ENCODE measurements at regions not wholly inside any gene's neighbourhood (a gene's known extent, or its start where the extent isn't known, plus 50 kb on each side); places are given as distances from the start of the nearest gene placed in this dataset.

DNA sequence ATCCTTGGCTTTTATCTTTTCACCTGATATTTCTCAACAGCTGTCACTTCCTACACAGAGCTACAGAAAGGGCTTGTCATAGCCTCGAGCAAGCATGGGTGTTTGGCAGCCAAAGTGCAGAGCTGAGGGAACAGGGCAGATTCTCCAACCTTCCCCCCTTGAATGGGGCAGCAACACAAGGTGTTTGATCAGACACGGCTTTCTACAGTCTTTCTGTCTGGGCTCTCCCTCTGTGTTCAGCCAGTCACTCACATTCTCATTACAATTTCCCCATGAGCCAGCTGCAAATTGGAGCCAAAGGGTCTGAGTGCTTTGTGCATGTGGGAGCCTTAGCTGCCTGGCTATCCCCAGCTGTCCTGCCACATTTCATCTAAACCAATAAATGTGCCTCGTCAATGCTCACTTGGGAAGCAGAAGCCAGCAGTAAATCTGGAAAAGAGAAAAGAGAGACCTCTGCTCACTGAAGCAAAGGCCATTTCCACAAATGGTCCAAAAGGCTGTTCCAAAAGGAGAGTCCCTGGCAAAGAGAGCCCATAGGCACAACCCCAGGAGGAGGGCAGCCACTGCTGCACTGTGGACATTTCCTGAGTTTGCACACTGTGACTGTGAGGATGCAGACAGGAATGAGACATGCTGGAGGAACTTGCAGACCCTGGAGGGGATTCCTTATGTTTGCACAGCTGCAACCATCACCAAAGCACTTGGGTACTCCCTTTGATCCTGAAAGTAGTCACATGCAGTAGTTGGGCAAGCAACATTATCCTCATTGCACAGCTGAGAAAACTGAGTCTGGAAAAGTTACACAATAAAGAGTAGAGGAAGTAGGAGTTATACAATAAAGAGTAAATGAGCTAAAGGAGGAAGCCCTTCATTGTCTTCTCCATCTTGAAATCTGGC, 186.8 kb downstream of the FAM181B start:
- intact Hi-C loops (cut with micrococcal nuclease; ENCODE audit: unreplicated experiment) = no loop called here
- Histone ChIP-seq H3K9me3 (ENCODE audit: control insufficient read depth, insufficient read depth, low read depth, low read length) (no peaks in the 10 kb centered on the region), H3K4me3 (ENCODE audit: low read depth in 2 of 2, low read length in 2 of 2) (no peak overlapping the region), H3K36me3 (ENCODE audit: control insufficient read depth, insufficient read depth, low read length) (no peaks in the 10 kb centered on the region), H3K4me1 (ENCODE audit: control insufficient read depth, insufficient read depth, low read length) (no peaks in the 10 kb centered on the region), H3K27me3 (ENCODE audit: control insufficient read depth, insufficient read depth, low read length) (no peaks in the 10 kb centered on the region), H3K27ac (ENCODE audit: low read length) (no peak overlapping the region)
- ChIA-PET CTCF (no interaction called here), POLR2A (interaction anchor here (0.6 kb wide), 1 partner anchor 124 kb away, joined by 4 read pairs; no protein-coding TSS in a partner anchor)
- no peak for ATAC-seq
- no TSS peak for BruUV-seq (replicated peaks)
- no peak for DNase-seq (ENCODE audit: low read depth, low spot score)
- TF ChIP-seq, protein P1, sequence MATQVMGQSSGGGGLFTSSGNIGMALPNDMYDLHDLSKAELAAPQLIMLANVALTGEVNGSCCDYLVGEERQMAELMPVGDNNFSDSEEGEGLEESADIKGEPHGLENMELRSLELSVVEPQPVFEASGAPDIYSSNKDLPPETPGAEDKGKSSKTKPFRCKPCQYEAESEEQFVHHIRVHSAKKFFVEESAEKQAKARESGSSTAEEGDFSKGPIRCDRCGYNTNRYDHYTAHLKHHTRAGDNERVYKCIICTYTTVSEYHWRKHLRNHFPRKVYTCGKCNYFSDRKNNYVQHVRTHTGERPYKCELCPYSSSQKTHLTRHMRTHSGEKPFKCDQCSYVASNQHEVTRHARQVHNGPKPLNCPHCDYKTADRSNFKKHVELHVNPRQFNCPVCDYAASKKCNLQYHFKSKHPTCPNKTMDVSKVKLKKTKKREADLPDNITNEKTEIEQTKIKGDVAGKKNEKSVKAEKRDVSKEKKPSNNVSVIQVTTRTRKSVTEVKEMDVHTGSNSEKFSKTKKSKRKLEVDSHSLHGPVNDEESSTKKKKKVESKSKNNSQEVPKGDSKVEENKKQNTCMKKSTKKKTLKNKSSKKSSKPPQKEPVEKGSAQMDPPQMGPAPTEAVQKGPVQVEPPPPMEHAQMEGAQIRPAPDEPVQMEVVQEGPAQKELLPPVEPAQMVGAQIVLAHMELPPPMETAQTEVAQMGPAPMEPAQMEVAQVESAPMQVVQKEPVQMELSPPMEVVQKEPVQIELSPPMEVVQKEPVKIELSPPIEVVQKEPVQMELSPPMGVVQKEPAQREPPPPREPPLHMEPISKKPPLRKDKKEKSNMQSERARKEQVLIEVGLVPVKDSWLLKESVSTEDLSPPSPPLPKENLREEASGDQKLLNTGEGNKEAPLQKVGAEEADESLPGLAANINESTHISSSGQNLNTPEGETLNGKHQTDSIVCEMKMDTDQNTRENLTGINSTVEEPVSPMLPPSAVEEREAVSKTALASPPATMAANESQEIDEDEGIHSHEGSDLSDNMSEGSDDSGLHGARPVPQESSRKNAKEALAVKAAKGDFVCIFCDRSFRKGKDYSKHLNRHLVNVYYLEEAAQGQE (IDR thresholded peaks at IDR 0.05; ENCODE audit: insufficient read depth in 1 of 2, low read depth in 2 of 2, low read length in 1 of 2) = no peak
- TF ChIP-seq SIN3A (IDR thresholded peaks at IDR 0.05; ENCODE audit: borderline replicate concordance, insufficient read depth, low read depth, low read length) = no peak
- no peak for TF ChIP-seq TCF7L2 (IDR thresholded peaks at IDR 0.05; ENCODE audit: low read depth, low read length)
- TF ChIP-seq POLR2AphosphoS5 (IDR thresholded peaks at IDR 0.05; ENCODE audit: low read depth, low read length) = no peak
- TF ChIP-seq, protein P2, sequence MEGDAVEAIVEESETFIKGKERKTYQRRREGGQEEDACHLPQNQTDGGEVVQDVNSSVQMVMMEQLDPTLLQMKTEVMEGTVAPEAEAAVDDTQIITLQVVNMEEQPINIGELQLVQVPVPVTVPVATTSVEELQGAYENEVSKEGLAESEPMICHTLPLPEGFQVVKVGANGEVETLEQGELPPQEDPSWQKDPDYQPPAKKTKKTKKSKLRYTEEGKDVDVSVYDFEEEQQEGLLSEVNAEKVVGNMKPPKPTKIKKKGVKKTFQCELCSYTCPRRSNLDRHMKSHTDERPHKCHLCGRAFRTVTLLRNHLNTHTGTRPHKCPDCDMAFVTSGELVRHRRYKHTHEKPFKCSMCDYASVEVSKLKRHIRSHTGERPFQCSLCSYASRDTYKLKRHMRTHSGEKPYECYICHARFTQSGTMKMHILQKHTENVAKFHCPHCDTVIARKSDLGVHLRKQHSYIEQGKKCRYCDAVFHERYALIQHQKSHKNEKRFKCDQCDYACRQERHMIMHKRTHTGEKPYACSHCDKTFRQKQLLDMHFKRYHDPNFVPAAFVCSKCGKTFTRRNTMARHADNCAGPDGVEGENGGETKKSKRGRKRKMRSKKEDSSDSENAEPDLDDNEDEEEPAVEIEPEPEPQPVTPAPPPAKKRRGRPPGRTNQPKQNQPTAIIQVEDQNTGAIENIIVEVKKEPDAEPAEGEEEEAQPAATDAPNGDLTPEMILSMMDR (IDR thresholded peaks at IDR 0.05) = no peak
- in situ Hi-C loops (cut with HindIII; ENCODE audit: low pct_unique_long_range_greater_than_20kb, low sequenced_read_pairs) = no loop called here

DNA sequence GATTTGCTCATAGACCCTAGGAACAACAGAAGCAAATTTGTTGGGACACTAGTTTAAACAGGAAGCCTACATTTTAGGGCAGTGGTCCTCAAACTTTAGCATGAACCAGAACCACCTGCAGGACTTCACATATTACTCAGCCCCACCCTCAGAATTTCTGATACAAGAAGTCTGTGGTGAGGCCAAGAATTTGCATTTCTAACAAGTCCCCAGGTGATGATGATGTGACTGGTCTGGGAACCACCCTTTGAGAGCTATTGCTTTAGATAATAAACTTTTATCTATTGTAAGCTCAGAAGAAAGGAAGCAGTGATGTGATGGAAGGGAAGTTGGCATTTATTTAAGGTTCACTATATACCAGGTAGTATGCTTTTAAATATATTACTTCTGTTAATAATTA, 194.0 kb downstream of the FAM181B start:
- BruUV-seq (replicated peaks) = no TSS peak
- in situ Hi-C loops (cut with HindIII; ENCODE audit: low pct_unique_long_range_greater_than_20kb, low sequenced_read_pairs) (no loop called here), intact Hi-C loops (cut with micrococcal nuclease; ENCODE audit: unreplicated experiment) (no loop called here)
- Histone ChIP-seq H3K9me3 (ENCODE audit: control insufficient read depth, insufficient read depth, low read depth, low read length) (no peaks in the 10 kb centered on the region), H3K36me3 (ENCODE audit: control insufficient read depth, insufficient read depth, low read length) (no peaks in the 10 kb centered on the region), H3K27me3 (ENCODE audit: control insufficient read depth, insufficient read depth, low read length) (no peaks in the 10 kb centered on the region), H3K27ac (ENCODE audit: low read length) (no peak overlapping the region), H3K4me3 (ENCODE audit: low read depth in 2 of 2, low read length in 2 of 2) (no peak overlapping the region), H3K4me1 (ENCODE audit: control insufficient read depth, insufficient read depth, low read length) (no peaks in the 10 kb centered on the region)
- POLR2A ChIA-PET = no interaction called here
- CTCF ChIA-PET = no interaction called here
- DNase-seq (ENCODE audit: low read depth, low spot score) = no peak
- TF ChIP-seq POLR2AphosphoS5 (IDR thresholded peaks at IDR 0.05; ENCODE audit: low read depth, low read length) = no peak
- TF ChIP-seq, protein P2 (IDR thresholded peaks at IDR 0.05) = no peak
- TF ChIP-seq, protein P1 (IDR thresholded peaks at IDR 0.05; ENCODE audit: insufficient read depth in 1 of 2, low read depth in 2 of 2, low read length in 1 of 2) = no peak
- TF ChIP-seq TCF7L2 (IDR thresholded peaks at IDR 0.05; ENCODE audit: low read depth, low read length) = no peak
- no peak for TF ChIP-seq SIN3A (IDR thresholded peaks at IDR 0.05; ENCODE audit: borderline replicate concordance, insufficient read depth, low read depth, low read length)
- no peak for ATAC-seq

Measured in Panc1 (cell line).